LNCaP clone FGC (cell line): ENCODE measurements at regions not wholly inside any gene's neighbourhood (a gene's known extent, or its start where the extent isn't known, plus 50 kb on each side); places are given as distances from the start of the nearest gene placed in this dataset.
"Not testable (repeated sequence)": the region's sequence is repeated elsewhere in the genome, so short reads cannot be mapped to it uniquely, and the experiment has no call there.

ENCODE experiments used
- DNase-seq: peaks from one replicate; pipeline ENCODE4 v3.0.0-alpha.2; 2011; ENCODE audit warnings: low read depth
- H3K4me3 ChIP-seq: 2 replicates; pipeline ENCODE4 v1.5.1; 2011; ENCODE audit warnings: mild to moderate bottlenecking, low read depth, low read length, control low read depth
- CTCF ChIP-seq: IDR thresholded peaks from 2 replicates; pipeline ENCODE4 v1.5.1; 2012; ENCODE audit warnings: mild to moderate bottlenecking; ENCODE audit not compliant: control insufficient read depth, insufficient read depth; ENCODE audit errors: extremely low read depth

- no peak overlapping the region for H3K4me3 ChIP-seq
- no peak for TF ChIP-seq CTCF
- no peak for DNase-seq
These were observed 64.7 kb upstream of the EPHB3 start for GRCh38 chr3:184496933-184497332.

GRCh38 chr3:184497804-184498203 is 63.8 kb upstream of the EPHB3 start:
- no peak for DNase-seq
- no peak overlapping the region for H3K4me3 ChIP-seq
- no peak for TF ChIP-seq CTCF

- TF ChIP-seq CTCF, result no peak
- H3K4me3 ChIP-seq, result no peak overlapping the region
- no peak for DNase-seq
These were observed 62.5 kb upstream of the EPHB3 start for GRCh38 chr3:184498986-184499606.

- TF ChIP-seq CTCF, result no peak
- H3K4me3 ChIP-seq, result no peak overlapping the region
- DNase-seq, result no peak
These were observed 61.2 kb upstream of the EPHB3 start for GRCh38 chr3:184500344-184500923.

GRCh38 chr3:184502123-184502667 is 59.4 kb upstream of the EPHB3 start:
- DNase-seq, result no peak
- TF ChIP-seq CTCF, result no peak
- H3K4me3 ChIP-seq, result no peak overlapping the region

GRCh38 chr3:184502841-184503240 is 58.7 kb upstream of the EPHB3 start:
- not testable (repeated sequence) for H3K4me3 ChIP-seq
- peak; percentile 22 for DNase-seq

- no peak for DNase-seq
- H3K4me3 ChIP-seq, result no peak overlapping the region
- TF ChIP-seq CTCF, result no peak
These were observed 57.9 kb upstream of the EPHB3 start for GRCh38 chr3:184503647-184504046.
